OCI-M2 (cell line): ENCODE measurements at regions not wholly inside any gene's neighbourhood (a gene's known extent, or its start where the extent isn't known, plus 50 kb on each side); places are given as distances from the start of the nearest gene placed in this dataset.

Experiments
- DNase-seq: peaks from one replicate; lab custom pipeline; 2025; ENCODE audit not compliant: unreplicated experiment; lab: John Stamatoyannopoulos, UW

- no peak for DNase-seq
Measured at GRCh38 chr14:22419620-22420019, 169.4 kb downstream of the DAD1 start.

- DNase-seq, result no peak
Measured at GRCh38 chr14:22418631-22419030, 170.4 kb downstream of the DAD1 start.

- no peak for DNase-seq
Measured at GRCh38 chr14:22417914-22418313, 171.1 kb downstream of the DAD1 start.

GRCh38 chr14:22416193-22416592 lies 172.8 kb downstream of the DAD1 start:
- no peak for DNase-seq

- DNase-seq, result no peak
Measured at GRCh38 chr14:22415605-22415959, 173.4 kb downstream of the DAD1 start.

GRCh38 chr14:22414876-22415604 lies 174.0 kb downstream of the DAD1 start:
- no peak for DNase-seq

GRCh38 chr14:22412926-22413411 lies 176.1 kb downstream of the DAD1 start:
- no peak for DNase-seq

- DNase-seq, result no peak
Measured at GRCh38 chr14:22411398-22412055, 177.5 kb downstream of the DAD1 start.

- DNase-seq, result no peak
Measured at GRCh38 chr14:22410497-22410896, 178.5 kb downstream of the DAD1 start.

GRCh38 chr14:22409006-22409405 lies 180.0 kb downstream of the DAD1 start:
- no peak for DNase-seq

GRCh38 chr14:22408547-22408946 lies 180.5 kb downstream of the DAD1 start:
- DNase-seq, result no peak

- DNase-seq, result no peak
Measured at GRCh38 chr14:22407033-22407432, 182.0 kb downstream of the DAD1 start.

GRCh38 chr14:22405201-22405600 lies 183.8 kb downstream of the DAD1 start:
- no peak for DNase-seq

GRCh38 chr14:22403296-22403695 lies 185.7 kb downstream of the DAD1 start:
- no peak for DNase-seq

- DNase-seq, result no peak
Measured at GRCh38 chr14:22400655-22401259, 188.3 kb downstream of the DAD1 start.

GRCh38 chr14:22399776-22400175 lies 189.2 kb downstream of the DAD1 start:
- no peak for DNase-seq

GRCh38 chr14:22397221-22397737 lies 191.7 kb downstream of the DAD1 start:
- DNase-seq, result no peak

GRCh38 chr14:22395803-22396202 lies 193.2 kb downstream of the DAD1 start:
- DNase-seq, result no peak

- DNase-seq, result no peak
Measured at GRCh38 chr14:22394616-22395015, 194.4 kb downstream of the DAD1 start.

- DNase-seq, result no peak
Measured at GRCh38 chr14:22393796-22394195, 195.2 kb downstream of the DAD1 start.

GRCh38 chr14:22391908-22392565 lies 197.0 kb downstream of the DAD1 start:
- peak; percentile 29 for DNase-seq
